H1 (cell line): ENCODE measurements at regions not wholly inside any gene's neighbourhood (a gene's known extent, or its start where the extent isn't known, plus 50 kb on each side); places are given as distances from the start of the nearest gene placed in this dataset.

Experiments
- CTCF ChIA-PET: fragments of 300-600 bp; sonication (Branson Sonifier 250); formaldehyde crosslinking; loops from one replicate; lab custom pipeline; 2021; ENCODE audit not compliant: partially characterized antibody; lab: Charles Lee
- POLR2A ChIA-PET: fragments of 300-600 bp; sonication (Branson Sonifier 250); formaldehyde crosslinking; loops from one replicate; lab custom pipeline; 2021; ENCODE audit warnings: inconsistent platforms; ENCODE audit not compliant: partially characterized antibody; lab: Charles Lee
- DNase-seq, 2 experiments: peaks; one replicate each; pipeline versions ENCODE4 v3.0.0 to v3.0.0-alpha.2; 2010 to 2022; ENCODE audit warnings: low spot score in 2 of 2, low read depth in 1 of 2, mixed read lengths in 1 of 2
- FAIRE-seq: peaks from 2 replicates; lab custom pipeline; 2011; peaks lifted over from hg19 to GRCh38; lab: Jason Lieb, UNC
- H2AFZ ChIP-seq: 2 replicates; pipeline ENCODE4 v1.8.1; 2012; ENCODE audit warnings: low read length, inconsistent platforms
- H2AK5ac ChIP-seq: 2 replicates; pipeline ENCODE4 v1.6.1; 2013; ENCODE audit warnings: low read depth, low read length
- H2BK120ac ChIP-seq: replicated peaks from 2 replicates; pipeline ENCODE3; 2013; ENCODE audit warnings: low read depth, low read length, inconsistent platforms
- H2BK12ac ChIP-seq: 2 replicates; pipeline ENCODE4 v1.6.1; 2013; ENCODE audit warnings: low read depth, low read length
- H2BK15ac ChIP-seq: 2 replicates; pipeline ENCODE4 v1.6.1; 2013; ENCODE audit warnings: low read length
- H2BK20ac ChIP-seq: 2 replicates; pipeline ENCODE4 v1.6.1; 2013; ENCODE audit warnings: low read length
- H2BK5ac ChIP-seq: 2 replicates; pipeline ENCODE4 v1.6.1; 2013; ENCODE audit warnings: low read depth, low read length
- H3K14ac ChIP-seq: 2 replicates; pipeline ENCODE4 v1.6.1; 2013; ENCODE audit warnings: inconsistent platforms; ENCODE audit not compliant: insufficient read length
- H3K18ac ChIP-seq: 2 replicates; pipeline ENCODE4 v1.6.1; 2013; ENCODE audit warnings: low read length; ENCODE audit errors: extremely low read depth
- H3K23ac ChIP-seq: 2 replicates; pipeline ENCODE4 v1.6.1; 2013; ENCODE audit warnings: inconsistent platforms; ENCODE audit not compliant: insufficient read length
- H3K23me2 ChIP-seq: 2 replicates; pipeline ENCODE4 v1.6.1; 2013; ENCODE audit warnings: low read depth, low read length
- H3K27ac ChIP-seq: 2 replicates; pipeline ENCODE4 v1.6.1; 2011; ENCODE audit warnings: low read depth, low read length, inconsistent platforms
- H3K27me3 ChIP-seq, 4 experiments: replicated peaks in 1 of 4; 1 replicate in 1 of 4; 2 replicates in 3 of 4; pipeline versions ENCODE4 v1.6.1 to v1.8.1; 2011 to 2013; ENCODE audit warnings: low read length in 3 of 4, mild to moderate bottlenecking in 3 of 4, inconsistent platforms in 2 of 4, mixed read lengths in 2 of 4, moderate library complexity in 1 of 4; ENCODE audit not compliant: control insufficient read depth in 3 of 4, insufficient read depth in 3 of 4; ENCODE audit errors: extremely low read depth in 1 of 4
- H3K36me3 ChIP-seq, 4 experiments: 2 replicates each; pipeline versions ENCODE4 v1.6.1 to v1.8.1; 2011 to 2013; ENCODE audit warnings: mild to moderate bottlenecking in 4 of 4, low read length in 3 of 4, moderate library complexity in 2 of 4, control low read depth in 1 of 4, inconsistent platforms in 1 of 4; ENCODE audit not compliant: insufficient read depth in 4 of 4, control insufficient read depth in 2 of 4
- H3K4ac ChIP-seq: replicated peaks from 2 replicates; pipeline ENCODE3; 2013; ENCODE audit warnings: low read length, low read depth, mixed read lengths, inconsistent platforms; ENCODE audit not compliant: insufficient read length
- H3K4me1 ChIP-seq, 4 experiments: replicated peaks in 1 of 4; 1 replicate in 1 of 4; 2 replicates in 3 of 4; pipeline versions ENCODE4 v1.6.1 to v1.8.1; 2011 to 2013; ENCODE audit warnings: low read length in 3 of 4, inconsistent platforms in 2 of 4, mixed read lengths in 1 of 4; ENCODE audit not compliant: insufficient read depth in 4 of 4, control insufficient read depth in 3 of 4
- H3K4me2 ChIP-seq, 2 experiments: 2 replicates each; pipeline versions ENCODE4 v1.6.1 to v1.8.1; 2011 to 2013; ENCODE audit warnings: low read depth in 2 of 2, low read length in 2 of 2, control low read depth in 1 of 2, inconsistent platforms in 1 of 2, mild to moderate bottlenecking in 1 of 2; ENCODE audit not compliant: insufficient read depth in 1 of 2
- H3K4me3 ChIP-seq, 4 experiments: fragments of 200-600, 300-600 bp in 1 of 4; sonication (generic), shearing (Covaris generic), sonication (Bioruptor Twin) in 1 of 4; 2 replicates each; pipeline versions ENCODE4 v1.5.1 to v1.8.1; 2011 to 2016; ENCODE audit warnings: low read length in 4 of 4, low read depth in 3 of 4, control low read depth in 2 of 4, inconsistent platforms in 2 of 4, mild to moderate bottlenecking in 2 of 4, mixed read lengths in 1 of 4, moderate library complexity in 1 of 4; ENCODE audit not compliant: insufficient read depth in 2 of 4; ENCODE audit errors: extremely low read depth in 1 of 4
- H3K56ac ChIP-seq: replicated peaks from 2 replicates; pipeline ENCODE3; 2013; ENCODE audit warnings: low read depth, mild to moderate bottlenecking, mixed read lengths, low read length, inconsistent platforms; ENCODE audit not compliant: insufficient read length
- H3K79me1 ChIP-seq: 2 replicates; pipeline ENCODE4 v1.6.1; 2013; ENCODE audit warnings: low read depth, low read length, control low read depth
- H3K79me2 ChIP-seq, 2 experiments: 2 replicates each; pipeline versions ENCODE4 v1.6.1 to v1.8.1; 2012 to 2013; ENCODE audit warnings: low read length in 2 of 2, mild to moderate bottlenecking in 2 of 2, inconsistent platforms in 1 of 2; ENCODE audit not compliant: insufficient read depth in 2 of 2, control insufficient read depth in 1 of 2
- H3K9ac ChIP-seq, 4 experiments: replicated peaks in 1 of 4; 1 replicate in 1 of 4; 2 replicates in 3 of 4; pipeline versions ENCODE4 v1.6.1 to v1.8.1; 2011 to 2013; ENCODE audit warnings: low read depth in 3 of 4, low read length in 3 of 4, control low read depth in 2 of 4, mild to moderate bottlenecking in 2 of 4, moderate library complexity in 2 of 4, inconsistent platforms in 1 of 4; ENCODE audit errors: extremely low read depth in 1 of 4
- H3K9me3 ChIP-seq, 2 experiments: 2 replicates each; pipeline versions ENCODE4 v1.6.1 to v1.8.1; 2012 to 2013; ENCODE audit warnings: mild to moderate bottlenecking in 2 of 2, moderate library complexity in 2 of 2, control low read depth in 1 of 2, inconsistent platforms in 1 of 2, low read depth in 1 of 2, low read length in 1 of 2, mixed read lengths in 1 of 2; ENCODE audit not compliant: insufficient read depth in 2 of 2
- H4K20me1 ChIP-seq, 2 experiments: replicated peaks in 1 of 2; 2 replicates each; pipeline versions ENCODE3 to v1.8.1; 2011 to 2013; ENCODE audit warnings: inconsistent platforms in 2 of 2, low read length in 2 of 2, mild to moderate bottlenecking in 1 of 2; ENCODE audit not compliant: insufficient read depth in 2 of 2, control insufficient read depth in 1 of 2
- H4K5ac ChIP-seq: 2 replicates; pipeline ENCODE4 v1.6.1; 2013; ENCODE audit warnings: low read length, low read depth, mixed read lengths, inconsistent platforms; ENCODE audit not compliant: insufficient read length
- H4K8ac ChIP-seq: 2 replicates; pipeline ENCODE4 v1.8.0; 2013; ENCODE audit warnings: mild to moderate bottlenecking, moderate library complexity, low read length, inconsistent platforms; ENCODE audit not compliant: insufficient read depth; ENCODE audit errors: extremely low read depth
- H4K91ac ChIP-seq: replicated peaks from 2 replicates; pipeline ENCODE3; 2013; ENCODE audit warnings: low read length, mixed read lengths, inconsistent platforms; ENCODE audit not compliant: insufficient read length
- CBX5 ChIP-seq: fragments of 300-800, 300-1000 bp; sonication (generic); IDR thresholded peaks from 2 replicates; pipeline ENCODE4 v1.7.1; 2016; ENCODE audit warnings: antibody characterized with exemption, low read length, low read depth
- CBX8 ChIP-seq: fragments of 300-800, 300-1000 bp; sonication (generic); IDR thresholded peaks from 2 replicates; pipeline ENCODE4 v1.7.1; 2016; ENCODE audit warnings: low read depth, low read length, borderline replicate concordance
- CREB1 ChIP-seq: IDR thresholded peaks from 2 replicates; pipeline ENCODE4 v1.6.1; 2012; ENCODE audit warnings: inconsistent platforms
- EZH2 ChIP-seq: fragments of 200-600 bp; sonication (generic); IDR thresholded peaks from 2 replicates; pipeline ENCODE4 v1.7.1; 2012; ENCODE audit warnings: low read depth, mild to moderate bottlenecking, moderate library complexity, low read length, inconsistent platforms; ENCODE audit not compliant: severe bottlenecking
- HDAC6 ChIP-seq: IDR thresholded peaks from one replicate; pipeline ENCODE4 v1.7.1; 2012; ENCODE audit warnings: low read depth, mild to moderate bottlenecking, inconsistent platforms, low read length, moderate library complexity
- JUND ChIP-seq: IDR thresholded peaks from 2 replicates; pipeline ENCODE4 v1.6.1; 2011; ENCODE audit warnings: mild to moderate bottlenecking, improper control_type of control experiment, low read length
- KDM4A ChIP-seq: IDR thresholded peaks from one replicate; pipeline ENCODE4 v1.7.1; 2012; ENCODE audit warnings: low read depth, mild to moderate bottlenecking, moderate library complexity, low read length, inconsistent platforms; ENCODE audit not compliant: severe bottlenecking
- RBBP5 ChIP-seq: IDR thresholded peaks from 2 replicates; pipeline ENCODE4 v1.7.1; 2012; ENCODE audit warnings: low read depth, mild to moderate bottlenecking, inconsistent platforms, low read length, moderate library complexity, borderline replicate concordance
- WGBS, 2 experiments: shearing (Covaris generic) in 1 of 2; methylation state at CpG; one replicate each; pipeline versions ENCODE4 v1.1.6 to v1.1.7; 2013 to 2015; ENCODE audit warnings: low lambda C conversion rate in 2 of 2, mixed read lengths in 2 of 2, inconsistent platforms in 1 of 2, low coverage in 1 of 2, missing lambda C conversion rate in 1 of 2; ENCODE audit not compliant: insufficient replicate concordance in 2 of 2, insufficient coverage in 1 of 2, insufficient read length in 1 of 2; ENCODE audit errors: extremely low coverage in 1 of 2, missing lambda C conversion rate in 1 of 2; 5-methylcytosine and 5-hydroxymethylcytosine counted together

GRCh38 chr5:24389968-24390367 lies 254.8 kb downstream of the CDH10 start:
- Histone ChIP-seq H4K20me1 (no peaks in the 10 kb centered on the region), H3K27ac (no peak overlapping the region)

More at GRCh38 chr5:24389968-24390367, 254.8 kb downstream of the CDH10 start:
- no peaks in the 10 kb centered on the region for H3K23me2 ChIP-seq
- no peak overlapping the region for H2BK20ac ChIP-seq
- H2BK15ac ChIP-seq, result no peak overlapping the region
- POLR2A ChIA-PET, result no interaction called here
- H3K79me1 ChIP-seq, result no peaks in the 10 kb centered on the region
- H3K4me1 ChIP-seq, result no peaks in the 10 kb centered on the region
- no peaks in the 10 kb centered on the region for H3K79me2 ChIP-seq
- H3K4me3 ChIP-seq, result no peak overlapping the region
- TF ChIP-seq RBBP5 (no peak), CREB1 (no peak), JUND (no peak), EZH2 (no peak), CBX8 (no peak), CBX5 (no peak), HDAC6 (no peak), KDM4A (no peak)
- H3K36me3 ChIP-seq, result no peaks in the 10 kb centered on the region
- no peak overlapping the region for H2BK120ac ChIP-seq
- H2BK5ac ChIP-seq, result no peak overlapping the region
- DNase-seq (no peak), FAIRE-seq (no peak)
- no peak overlapping the region for H2AFZ ChIP-seq
- H3K18ac ChIP-seq, result no peak overlapping the region
- no peaks in the 10 kb centered on the region for H3K27me3 ChIP-seq
- no peak overlapping the region for H4K5ac ChIP-seq
- H4K91ac ChIP-seq, result no peak overlapping the region
- H3K9ac ChIP-seq, result no peak overlapping the region
- no peak overlapping the region for H3K4ac ChIP-seq
- H4K8ac ChIP-seq, result no peak overlapping the region
- no peak overlapping the region for H3K14ac ChIP-seq
- H2AK5ac ChIP-seq, result no peak overlapping the region
- no peak overlapping the region for H3K23ac ChIP-seq
- no peaks in the 10 kb centered on the region; a peak in 1 of 4 replicates for H3K9me3 ChIP-seq
- CTCF ChIA-PET, result no interaction called here
- 89% methylated on average over 3 of the region's 4 CpGs; no CpG with 5 or more reads in 1 of the 2 experiments for WGBS, 2 experiments
- no peak overlapping the region for H2BK12ac ChIP-seq
- no peak overlapping the region for H3K4me2 ChIP-seq
- no peak overlapping the region for H3K56ac ChIP-seq
